Endodermal cell (in vitro differentiated cells): ENCODE measurements at regions not wholly inside any gene's neighbourhood (a gene's known extent, or its start where the extent isn't known, plus 50 kb on each side); places are given as distances from the start of the nearest gene placed in this dataset.
A peak's percentile ranks its signal among the peaks of the same experiment; 100 is the strongest.

ENCODE experiments used
- DNase-seq: peaks from one replicate; pipeline ENCODE4 v3.0.0-alpha.2; 2017
- H3K27ac ChIP-seq: 2 replicates; pipeline ENCODE4 v1.5.1; 2013; ENCODE audit warnings: mild to moderate bottlenecking, low read depth, low read length, moderate library complexity
- H3K27me3 ChIP-seq: 2 replicates; pipeline ENCODE4 v1.6.1; 2013; ENCODE audit warnings: mild to moderate bottlenecking, low read length, moderate library complexity; ENCODE audit not compliant: insufficient read depth, control insufficient read depth, poor library complexity, severe bottlenecking
- H3K36me3 ChIP-seq: 2 replicates; pipeline ENCODE4 v1.7.0; 2013; ENCODE audit warnings: mild to moderate bottlenecking, low read length, moderate library complexity; ENCODE audit not compliant: control insufficient read depth, insufficient read depth
- H3K4me1 ChIP-seq: one replicate; pipeline ENCODE4 v1.7.0; 2013; ENCODE audit warnings: low read length; ENCODE audit not compliant: control insufficient read depth, insufficient read depth
- H3K4me3 ChIP-seq: 2 replicates; pipeline ENCODE4 v1.5.1; 2013; ENCODE audit warnings: mild to moderate bottlenecking, low read length, moderate library complexity
- H3K9ac ChIP-seq: 2 replicates; pipeline ENCODE4 v1.6.1; 2013; ENCODE audit warnings: mild to moderate bottlenecking, low read length, moderate library complexity; ENCODE audit not compliant: poor library complexity, severe bottlenecking; ENCODE audit errors: extremely low read depth
- H3K9me3 ChIP-seq: 2 replicates; pipeline ENCODE4 v1.6.1; 2013; ENCODE audit warnings: mild to moderate bottlenecking, low read length, moderate library complexity; ENCODE audit not compliant: control insufficient read depth
- H3K27ac Mint-ChIP-seq: 2 replicates; pipeline ENCODE4 v1.8.0; 2020; ENCODE audit warnings: mixed read lengths
- H3K27me3 Mint-ChIP-seq: 2 replicates; pipeline ENCODE4 v1.8.0; 2021; ENCODE audit warnings: mild to moderate bottlenecking, mixed read lengths; ENCODE audit not compliant: insufficient read depth
- H3K36me3 Mint-ChIP-seq: 2 replicates; pipeline ENCODE4 v1.8.0; 2020; ENCODE audit warnings: low read depth, mixed read lengths
- H3K4me1 Mint-ChIP-seq: 2 replicates; pipeline ENCODE4 v1.8.0; 2020; ENCODE audit warnings: mixed read lengths
- H3K4me3 Mint-ChIP-seq: 2 replicates; pipeline ENCODE4 v1.8.0; 2020; ENCODE audit warnings: mild to moderate bottlenecking, moderate library complexity, mixed read lengths
- H3K9me3 Mint-ChIP-seq: 2 replicates; pipeline ENCODE4 v1.8.0; 2020; ENCODE audit warnings: mild to moderate bottlenecking, mixed read lengths
- CTCF ChIP-seq: fragments of 200-600 bp; sonication (generic); conservative IDR thresholded peaks from 2 replicates; pipeline ENCODE4 v1.5.0; 2021; ENCODE audit warnings: antibody characterized with exemption, mild to moderate bottlenecking
- WGBS, 2 experiments: methylation state at CpG; one replicate each; pipeline versions ENCODE4 v1.1.5 to v1.1.7; 2013; ENCODE audit warnings: missing lambda C conversion rate in 2 of 2, mixed read lengths in 1 of 2; ENCODE audit not compliant: insufficient coverage in 1 of 2, insufficient read length in 1 of 2; 5-methylcytosine and 5-hydroxymethylcytosine counted together

GRCh38 chr1:188127507-188127906, 1298.8 kb downstream of the PLA2G4A start:
- Histone ChIP-seq H3K4me3 (no peak overlapping the region), H3K9ac (no peak overlapping the region), H3K4me1 (no peaks in the 10 kb centered on the region), H3K36me3 (no peaks in the 10 kb centered on the region), H3K9me3 (no peaks in the 10 kb centered on the region), H3K27ac (no peak overlapping the region), H3K27me3 (no peaks in the 10 kb centered on the region)
- Mint-ChIP-seq H3K36me3 (no peaks in the 10 kb centered on the region), H3K4me1 (no peaks in the 10 kb centered on the region), H3K4me3 (no peak overlapping the region), H3K27me3 (no peaks in the 10 kb centered on the region), H3K9me3 (no peaks in the 10 kb centered on the region), H3K27ac (no peak overlapping the region)
- no peak for TF ChIP-seq CTCF
- DNase-seq, result no peak
- 88% methylated on average over 1 of the region's 1 CpG for WGBS, 2 experiments

- no peak overlapping the region for H3K4me3 ChIP-seq
- no peaks in the 10 kb centered on the region for H3K27me3 ChIP-seq
- no peaks in the 10 kb centered on the region for H3K36me3 ChIP-seq
- H3K36me3 Mint-ChIP-seq, result no peaks in the 10 kb centered on the region
- no peaks in the 10 kb centered on the region for H3K4me1 ChIP-seq
- WGBS, 2 experiments, result 97 to 100% methylated on average over 1 to 3 of the region's 3 CpGs
- H3K4me1 Mint-ChIP-seq, result no peaks in the 10 kb centered on the region
- H3K9me3 Mint-ChIP-seq, result no peaks in the 10 kb centered on the region
- no peak overlapping the region for H3K27ac ChIP-seq
- TF ChIP-seq CTCF, result peak; percentile 50
- no peak overlapping the region for H3K4me3 Mint-ChIP-seq
- H3K27ac Mint-ChIP-seq, result no peak overlapping the region
- DNase-seq, result peak; percentile 44
- H3K9ac ChIP-seq, result no peak overlapping the region
- H3K9me3 ChIP-seq, result no peaks in the 10 kb centered on the region
- H3K27me3 Mint-ChIP-seq, result no peaks in the 10 kb centered on the region
These were observed 1300.0 kb downstream of the PLA2G4A start for GRCh38 chr1:188128761-188129160.

GRCh38 chr1:188129856-188130838, 1301.4 kb downstream of the PLA2G4A start:
- no peaks in the 10 kb centered on the region for H3K36me3 ChIP-seq
- H3K4me3 Mint-ChIP-seq, result no peak overlapping the region
- no peaks in the 10 kb centered on the region for H3K27me3 Mint-ChIP-seq
- H3K9me3 ChIP-seq, result no peaks in the 10 kb centered on the region
- no peaks in the 10 kb centered on the region for H3K4me1 ChIP-seq
- 92 to 93% methylated on average over 6 to 8 of the region's 8 CpGs for WGBS, 2 experiments
- no peak for TF ChIP-seq CTCF
- H3K4me3 ChIP-seq, result no peak overlapping the region
- no peak overlapping the region for H3K27ac Mint-ChIP-seq
- no peaks in the 10 kb centered on the region for H3K27me3 ChIP-seq
- H3K36me3 Mint-ChIP-seq, result no peaks in the 10 kb centered on the region
- DNase-seq, result no peak
- no peak overlapping the region for H3K9ac ChIP-seq
- H3K9me3 Mint-ChIP-seq, result no peaks in the 10 kb centered on the region
- H3K27ac ChIP-seq, result no peak overlapping the region
- H3K4me1 Mint-ChIP-seq, result no peaks in the 10 kb centered on the region
